Spinal cord (tissue), 9 donors: ENCODE measurements at regions not wholly inside any gene's neighbourhood (a gene's known extent, or its start where the extent isn't known, plus 50 kb on each side); places are given as distances from the start of the nearest gene placed in this dataset.

Experiments
- DNase-seq, 6 donors: peaks; one replicate each; pipeline versions ENCODE4 v3.0.0 to v3.0.0-alpha.2; 2013 to 2015; ENCODE audit warnings: low spot score in 6 of 6, low read depth in 4 of 6
- H3K27ac ChIP-seq: one replicate; pipeline ENCODE4 v1.5.1; 2013; ENCODE audit warnings: low read depth, low read length, control low read depth
- H3K27me3 ChIP-seq: one replicate; pipeline ENCODE4 v1.6.1; 2013; ENCODE audit warnings: low read length; ENCODE audit not compliant: control insufficient read depth, insufficient read depth
- H3K36me3 ChIP-seq: one replicate; pipeline ENCODE4 v1.6.1; 2013; ENCODE audit warnings: low read length; ENCODE audit not compliant: control insufficient read depth, insufficient read depth
- H3K4me1 ChIP-seq: one replicate; pipeline ENCODE4 v1.6.1; 2013; ENCODE audit warnings: low read length; ENCODE audit not compliant: control insufficient read depth, insufficient read depth
- H3K4me3 ChIP-seq: one replicate; pipeline ENCODE4 v1.5.1; 2013; ENCODE audit warnings: low read depth, low read length, control low read depth
- H3K9me3 ChIP-seq: one replicate; pipeline ENCODE4 v1.6.1; 2013; ENCODE audit warnings: low read length; ENCODE audit not compliant: control insufficient read depth, insufficient read depth
- WGBS: methylation state at CpG from one replicate; pipeline ENCODE4 v1.1.5; 2013; ENCODE audit warnings: missing lambda C conversion rate; ENCODE audit not compliant: insufficient coverage; 5-methylcytosine and 5-hydroxymethylcytosine counted together
- donor health status: healthy.

- Histone ChIP-seq H3K4me3 (no peak overlapping the region), H3K36me3 (no peaks in the 10 kb centered on the region), H3K27ac (no peak overlapping the region), H3K9me3 (no peaks in the 10 kb centered on the region), H3K27me3 (no peaks in the 10 kb centered on the region), H3K4me1 (no peaks in the 10 kb centered on the region)
- 71% methylated on average over 3 of the region's 6 CpGs for WGBS
- DNase-seq = peak in 1 of 6 donors; percentile 24
These were observed 105.9 kb upstream of the CAV2 start for GRCh38 chr7:116393654-116394053.

- Histone ChIP-seq H3K27me3 (no peaks in the 10 kb centered on the region), H3K4me3 (no peak overlapping the region), H3K9me3 (no peaks in the 10 kb centered on the region), H3K4me1 (no peaks in the 10 kb centered on the region), H3K27ac (no peak overlapping the region), H3K36me3 (no peaks in the 10 kb centered on the region)
- 98% methylated on average over 8 of the region's 11 CpGs for WGBS
- DNase-seq = no peak
These were observed 105.4 kb upstream of the CAV2 start for GRCh38 chr7:116394106-116394505.

- no peaks in the 10 kb centered on the region for H3K27me3 ChIP-seq
- no peak for DNase-seq
- no peak overlapping the region for H3K4me3 ChIP-seq
- no peaks in the 10 kb centered on the region for H3K36me3 ChIP-seq
- no peak overlapping the region for H3K27ac ChIP-seq
- WGBS = 92% methylated on average over 1 of the region's 3 CpGs
- H3K9me3 ChIP-seq = no peaks in the 10 kb centered on the region
- H3K4me1 ChIP-seq = no peaks in the 10 kb centered on the region
These were observed 104.3 kb upstream of the CAV2 start for GRCh38 chr7:116395141-116395791.

- Histone ChIP-seq H3K27ac (no peak overlapping the region), H3K9me3 (no peaks in the 10 kb centered on the region), H3K4me3 (no peak overlapping the region), H3K36me3 (no peaks in the 10 kb centered on the region), H3K27me3 (no peaks in the 10 kb centered on the region), H3K4me1 (no peaks in the 10 kb centered on the region)
- WGBS = 80% methylated on average over 1 of the region's 2 CpGs
- no peak for DNase-seq
These were observed 100.9 kb upstream of the CAV2 start for GRCh38 chr7:116398672-116399071.

GRCh38 chr7:116399819-116400218 lies 99.7 kb upstream of the CAV2 start:
- no peaks in the 10 kb centered on the region for H3K9me3 ChIP-seq
- no peaks in the 10 kb centered on the region for H3K4me1 ChIP-seq
- no peaks in the 10 kb centered on the region for H3K27me3 ChIP-seq
- no peak for DNase-seq
- H3K4me3 ChIP-seq = no peak overlapping the region
- H3K36me3 ChIP-seq = no peaks in the 10 kb centered on the region
- no peak overlapping the region for H3K27ac ChIP-seq

- 92% methylated on average over 1 of the region's 3 CpGs for WGBS
- H3K9me3 ChIP-seq = no peaks in the 10 kb centered on the region
- no peaks in the 10 kb centered on the region for H3K27me3 ChIP-seq
- H3K27ac ChIP-seq = no peak overlapping the region
- H3K36me3 ChIP-seq = no peaks in the 10 kb centered on the region
- no peak overlapping the region for H3K4me3 ChIP-seq
- no peaks in the 10 kb centered on the region for H3K4me1 ChIP-seq
- no peak for DNase-seq
These were observed 99.0 kb upstream of the CAV2 start for GRCh38 chr7:116400522-116400921.

GRCh38 chr7:116401711-116402110 lies 97.8 kb upstream of the CAV2 start:
- no peaks in the 10 kb centered on the region for H3K9me3 ChIP-seq

GRCh38 chr7:116403265-116403664 lies 96.3 kb upstream of the CAV2 start:
- Histone ChIP-seq H3K27me3 (no peaks in the 10 kb centered on the region), H3K4me3 (no peak overlapping the region), H3K27ac (no peak overlapping the region), H3K9me3 (no peaks in the 10 kb centered on the region), H3K4me1 (no peaks in the 10 kb centered on the region), H3K36me3 (no peaks in the 10 kb centered on the region)
- no peak for DNase-seq
- 100% methylated on average over 1 of the region's 1 CpG for WGBS

More at GRCh38 chr7:116401711-116402110, 97.8 kb upstream of the CAV2 start:
- H3K36me3 ChIP-seq = no peaks in the 10 kb centered on the region
- DNase-seq = no peak
- H3K4me3 ChIP-seq = no peak overlapping the region
- no peaks in the 10 kb centered on the region for H3K27me3 ChIP-seq
- H3K27ac ChIP-seq = no peak overlapping the region
- no peaks in the 10 kb centered on the region for H3K4me1 ChIP-seq

GRCh38 chr7:116404389-116404788 lies 95.1 kb upstream of the CAV2 start:
- H3K4me3 ChIP-seq = no peak overlapping the region
- H3K36me3 ChIP-seq = no peaks in the 10 kb centered on the region
- DNase-seq = no peak
- no peaks in the 10 kb centered on the region for H3K9me3 ChIP-seq
- no peak overlapping the region for H3K27ac ChIP-seq
- H3K4me1 ChIP-seq = no peaks in the 10 kb centered on the region
- no CpG with 5 or more reads among the region's 3 CpGs for WGBS
- H3K27me3 ChIP-seq = no peaks in the 10 kb centered on the region

GRCh38 chr7:116405810-116406209 lies 93.7 kb upstream of the CAV2 start:
- WGBS = no CpG with 5 or more reads among the region's 2 CpGs
- DNase-seq = no peak

More at GRCh38 chr7:116405810-116406209, 93.7 kb upstream of the CAV2 start:
- Histone ChIP-seq H3K4me1 (no peaks in the 10 kb centered on the region), H3K27me3 (no peaks in the 10 kb centered on the region), H3K36me3 (no peaks in the 10 kb centered on the region), H3K4me3 (no peak overlapping the region), H3K27ac (no peak overlapping the region), H3K9me3 (no peaks in the 10 kb centered on the region)
